Neural cell (in vitro differentiated cells): ENCODE measurements at regions not wholly inside any gene's neighbourhood (a gene's known extent, or its start where the extent isn't known, plus 50 kb on each side); places are given as distances from the start of the nearest gene placed in this dataset.

ENCODE experiments used
- H2AFZ ChIP-seq: fragments of 200-600, 300-800 bp; sonication (generic), shearing (Covaris generic); 2 replicates; pipeline ENCODE4 v1.6.0; 2014; ENCODE audit warnings: low read depth, mild to moderate bottlenecking, antibody characterized with exemption, low read length, moderate library complexity
- H3F3A ChIP-seq: fragments of 200-600 bp; shearing (Covaris generic); 2 replicates; pipeline ENCODE4 v1.6.1; 2016; ENCODE audit warnings: mild to moderate bottlenecking, moderate library complexity, mixed read lengths, antibody characterized with exemption, low read length; ENCODE audit not compliant: insufficient read depth, poor library complexity, severe bottlenecking
- H3K27ac ChIP-seq: fragments of 200-600, 300-800 bp; sonication (generic), shearing (Covaris generic); 2 replicates; pipeline ENCODE4 v1.5.1; 2014; ENCODE audit warnings: mild to moderate bottlenecking, low read length, moderate library complexity
- H3K27me3 ChIP-seq: fragments of 300-800, 200-600 bp; sonication (generic), shearing (Covaris generic); 2 replicates; pipeline ENCODE4 v1.6.0; 2014; ENCODE audit warnings: mild to moderate bottlenecking, low read depth, low read length, moderate library complexity; ENCODE audit not compliant: insufficient read depth
- H3K36me3 ChIP-seq: fragments of 300-800, 200-600 bp; sonication (generic), shearing (Covaris generic); 2 replicates; pipeline ENCODE4 v1.5.1; 2014; ENCODE audit warnings: mild to moderate bottlenecking, antibody characterized with exemption, low read length, moderate library complexity; ENCODE audit not compliant: insufficient read depth
- H3K4me2 ChIP-seq: fragments of 300-800, 200-600 bp; sonication (generic), shearing (Covaris generic); 2 replicates; pipeline ENCODE4 v1.6.0; 2014; ENCODE audit warnings: mild to moderate bottlenecking, low read length
- H3K4me3 ChIP-seq: fragments of 300-800, 200-600 bp; sonication (generic), shearing (Covaris generic); 2 replicates; pipeline ENCODE4 v1.5.1; 2014; ENCODE audit warnings: mild to moderate bottlenecking, low read length, moderate library complexity
- H3K79me2 ChIP-seq: fragments of 200-600 bp; shearing (Covaris generic); replicated peaks from 2 replicates; pipeline ENCODE4 v1.6.0; 2014; ENCODE audit warnings: mild to moderate bottlenecking, low read length, moderate library complexity; ENCODE audit not compliant: insufficient read depth
- H3K9ac ChIP-seq: fragments of 300-800, 200-600 bp; sonication (generic), shearing (Covaris generic); 2 replicates; pipeline ENCODE4 v1.6.1; 2016; ENCODE audit warnings: mild to moderate bottlenecking, low read length, mixed read lengths
- H3K9me2 ChIP-seq: fragments of 200-600 bp; shearing (Covaris generic); 2 replicates; pipeline ENCODE4 v1.6.1; 2016; ENCODE audit warnings: mild to moderate bottlenecking, low read length, mixed read lengths; ENCODE audit not compliant: insufficient read depth
- H3K9me3 ChIP-seq: fragments of 200-600, 300-800 bp; sonication (generic), shearing (Covaris generic); 2 replicates; pipeline ENCODE4 v1.6.1; 2016; ENCODE audit warnings: mild to moderate bottlenecking, mixed run types, low read length, moderate library complexity, mixed read lengths
- H4K20me1 ChIP-seq: fragments of 200-600 bp; shearing (Covaris generic); 2 replicates; pipeline ENCODE4 v1.6.1; 2016; ENCODE audit warnings: mild to moderate bottlenecking, mixed run types; ENCODE audit not compliant: insufficient read depth
- CTCF ChIP-seq: fragments of 450-650 bp; IDR thresholded peaks from 2 replicates; pipeline ENCODE4 v1.5.1; 2014; ENCODE audit warnings: antibody characterized with exemption, mild to moderate bottlenecking, moderate library complexity; ENCODE audit not compliant: poor library complexity, severe bottlenecking
- EP300 ChIP-seq: fragments of 450-650 bp; conservative IDR thresholded peaks from 2 replicates; pipeline ENCODE4 v1.6.1; 2014; ENCODE audit warnings: antibody characterized with exemption, mild to moderate bottlenecking, moderate library complexity; ENCODE audit not compliant: poor library complexity, severe bottlenecking
- EZH2 ChIP-seq: fragments of 200-600, 300-800 bp; shearing (Covaris generic), sonication (generic); IDR thresholded peaks from 2 replicates; pipeline ENCODE4 v1.6.1; 2014; ENCODE audit warnings: antibody characterized with exemption, low read length, borderline replicate concordance, mild to moderate bottlenecking; ENCODE audit not compliant: insufficient read depth, poor library complexity, severe bottlenecking
- MXI1 ChIP-seq: fragments of 450-650 bp; conservative IDR thresholded peaks from 2 replicates; pipeline ENCODE4 v1.6.1; 2014; ENCODE audit warnings: antibody characterized with exemption, mild to moderate bottlenecking; ENCODE audit not compliant: poor library complexity, severe bottlenecking
- POLR2AphosphoS5 ChIP-seq: IDR thresholded peaks from 2 replicates; pipeline ENCODE4 v1.6.1; 2012
- RAD21 ChIP-seq: fragments of 450-650 bp; conservative IDR thresholded peaks from 2 replicates; pipeline ENCODE4 v1.6.1; 2014; ENCODE audit warnings: antibody characterized with exemption, mild to moderate bottlenecking, moderate library complexity
- REST ChIP-seq: IDR thresholded peaks from 2 replicates; pipeline ENCODE4 v1.6.1; 2012; ENCODE audit warnings: borderline replicate concordance
- SMC3 ChIP-seq: fragments of 450-650 bp; conservative IDR thresholded peaks from 2 replicates; pipeline ENCODE4 v1.6.1; 2014; ENCODE audit warnings: antibody characterized with exemption, mild to moderate bottlenecking, moderate library complexity; ENCODE audit not compliant: poor library complexity
- TAF1 ChIP-seq: IDR thresholded peaks from 2 replicates; pipeline ENCODE4 v1.6.1; 2012; ENCODE audit warnings: low read depth

DNA sequence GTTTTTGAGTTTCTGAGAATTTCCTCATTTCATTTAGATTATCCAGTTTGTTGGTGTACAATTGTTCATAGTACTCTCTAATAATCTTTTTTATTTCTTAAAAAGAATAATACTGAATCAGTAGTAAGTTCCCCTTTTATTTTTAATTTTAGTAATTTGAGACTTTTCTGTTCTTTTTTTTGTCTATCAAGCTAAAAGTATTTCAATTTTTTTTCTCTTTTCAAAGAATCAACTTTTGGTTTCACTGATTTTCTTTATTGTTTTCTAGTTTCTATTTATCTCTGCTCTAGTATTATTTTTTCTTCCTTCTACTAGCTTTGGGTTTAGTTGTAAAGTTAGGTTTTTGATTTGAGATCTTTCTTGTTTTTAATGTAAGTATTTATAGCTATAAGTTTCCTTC, 60.6 kb upstream of the ARL15 start:
- Histone ChIP-seq H3K36me3 (no peaks in the 10 kb centered on the region), H3K27me3 (no peaks in the 10 kb centered on the region), H2AFZ (no peak overlapping the region)

DNA sequence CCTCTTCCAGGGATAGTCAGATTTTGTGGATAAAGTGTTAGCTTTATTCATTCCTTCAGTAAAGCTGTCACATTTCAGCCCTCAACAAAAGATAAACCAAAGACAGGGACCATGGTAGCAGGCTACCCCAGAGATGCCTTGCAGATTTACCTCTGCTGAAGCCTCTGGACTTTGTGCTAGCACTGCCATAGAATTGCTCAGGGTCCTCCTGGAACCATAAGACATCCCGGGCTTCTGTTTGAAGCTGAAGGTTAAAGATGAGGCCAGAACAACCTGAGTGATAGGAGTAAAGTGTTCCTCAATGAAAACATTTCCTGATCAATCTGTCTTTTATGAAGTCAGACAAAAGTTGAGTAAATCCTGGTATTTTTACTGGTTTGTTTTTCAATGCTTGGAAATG, 57.5 kb upstream of the ARL15 start:
- H3K27me3 ChIP-seq: no peaks in the 10 kb centered on the region
- H3K79me2 ChIP-seq: no peaks in the 10 kb centered on the region
- no peak for TF ChIP-seq REST
- TF ChIP-seq EP300: no peak
- no peak for TF ChIP-seq POLR2AphosphoS5
- H4K20me1 ChIP-seq: no peaks in the 10 kb centered on the region
- H3K4me3 ChIP-seq: no peak overlapping the region
- H3K4me2 ChIP-seq: no peak overlapping the region
- H2AFZ ChIP-seq: no peak overlapping the region
- H3F3A ChIP-seq: no peaks in the 10 kb centered on the region
- H3K36me3 ChIP-seq: no peaks in the 10 kb centered on the region
- no peak overlapping the region for H3K9ac ChIP-seq
- no peak overlapping the region for H3K27ac ChIP-seq
- no peaks in the 10 kb centered on the region for H3K9me2 ChIP-seq
- no peaks in the 10 kb centered on the region for H3K9me3 ChIP-seq

More for the DNA sequence above, 60.6 kb upstream of the ARL15 start:
- no peak overlapping the region for H3K9ac ChIP-seq
- H3K9me3 ChIP-seq: no peaks in the 10 kb centered on the region
- H3K9me2 ChIP-seq: no peaks in the 10 kb centered on the region
- no peaks in the 10 kb centered on the region for H4K20me1 ChIP-seq
- H3K79me2 ChIP-seq: no peaks in the 10 kb centered on the region
- H3F3A ChIP-seq: no peaks in the 10 kb centered on the region
- no peak overlapping the region for H3K4me2 ChIP-seq
- H3K27ac ChIP-seq: no peak overlapping the region
- no peak for TF ChIP-seq CTCF
- TF ChIP-seq RAD21: no peak
- TF ChIP-seq SMC3: no peak
- no peak for TF ChIP-seq TAF1
- no peak for TF ChIP-seq EZH2
- H3K4me3 ChIP-seq: no peak overlapping the region

- Histone ChIP-seq H3K9me2 (no peaks in the 10 kb centered on the region), H3K27ac (no peak overlapping the region), H4K20me1 (no peaks in the 10 kb centered on the region), H3K4me3 (no peak overlapping the region), H3K9ac (no peak overlapping the region), H3K79me2 (no peaks in the 10 kb centered on the region), H3K9me3 (no peaks in the 10 kb centered on the region), H3K4me2 (no peak overlapping the region), H3K27me3 (no peaks in the 10 kb centered on the region), H3K36me3 (no peaks in the 10 kb centered on the region), H2AFZ (no peak overlapping the region), H3F3A (no peaks in the 10 kb centered on the region)
- TF ChIP-seq CTCF (no peak), RAD21 (no peak), SMC3 (no peak), POLR2AphosphoS5 (no peak), EP300 (no peak), EZH2 (no peak), MXI1 (no peak), TAF1 (no peak), REST (no peak)
Measured at GRCh38 chr5:54366707-54367106, 56.3 kb upstream of the ARL15 start.
